ENCODE measurements at regions not wholly inside any gene's neighbourhood (a gene's known extent, or its start where the extent isn't known, plus 50 kb on each side); places are given as distances from the start of the nearest gene placed in this dataset.

DNA sequence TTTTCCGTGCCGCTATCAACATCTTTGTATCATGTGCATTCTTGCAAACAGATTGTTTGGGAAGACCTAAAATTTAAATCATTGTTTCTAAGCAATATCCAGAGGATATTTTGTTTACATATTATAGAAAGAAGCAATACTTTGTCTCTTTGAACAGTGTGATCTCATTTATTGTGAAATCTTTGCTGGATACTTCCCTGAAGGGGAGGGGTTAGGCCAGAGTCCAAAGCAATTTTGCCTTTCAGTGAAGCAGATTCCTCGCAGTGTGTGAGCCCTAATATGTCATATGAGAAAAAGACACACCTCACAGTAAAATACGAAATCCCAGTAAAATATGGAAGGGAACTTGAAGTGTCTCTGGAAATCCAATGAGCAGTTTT lies 158.7 kb upstream of the SLCO3A1 start:
- TF ChIP-seq, protein P1, sequence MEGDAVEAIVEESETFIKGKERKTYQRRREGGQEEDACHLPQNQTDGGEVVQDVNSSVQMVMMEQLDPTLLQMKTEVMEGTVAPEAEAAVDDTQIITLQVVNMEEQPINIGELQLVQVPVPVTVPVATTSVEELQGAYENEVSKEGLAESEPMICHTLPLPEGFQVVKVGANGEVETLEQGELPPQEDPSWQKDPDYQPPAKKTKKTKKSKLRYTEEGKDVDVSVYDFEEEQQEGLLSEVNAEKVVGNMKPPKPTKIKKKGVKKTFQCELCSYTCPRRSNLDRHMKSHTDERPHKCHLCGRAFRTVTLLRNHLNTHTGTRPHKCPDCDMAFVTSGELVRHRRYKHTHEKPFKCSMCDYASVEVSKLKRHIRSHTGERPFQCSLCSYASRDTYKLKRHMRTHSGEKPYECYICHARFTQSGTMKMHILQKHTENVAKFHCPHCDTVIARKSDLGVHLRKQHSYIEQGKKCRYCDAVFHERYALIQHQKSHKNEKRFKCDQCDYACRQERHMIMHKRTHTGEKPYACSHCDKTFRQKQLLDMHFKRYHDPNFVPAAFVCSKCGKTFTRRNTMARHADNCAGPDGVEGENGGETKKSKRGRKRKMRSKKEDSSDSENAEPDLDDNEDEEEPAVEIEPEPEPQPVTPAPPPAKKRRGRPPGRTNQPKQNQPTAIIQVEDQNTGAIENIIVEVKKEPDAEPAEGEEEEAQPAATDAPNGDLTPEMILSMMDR (IDR thresholded peaks at IDR 0.05; ENCODE audit: insufficient read depth, missing control alignments), result no peak
- no peak for DNase-seq (ENCODE audit: insufficient read length, low spot score)
- no peak for FAIRE-seq

DNA sequence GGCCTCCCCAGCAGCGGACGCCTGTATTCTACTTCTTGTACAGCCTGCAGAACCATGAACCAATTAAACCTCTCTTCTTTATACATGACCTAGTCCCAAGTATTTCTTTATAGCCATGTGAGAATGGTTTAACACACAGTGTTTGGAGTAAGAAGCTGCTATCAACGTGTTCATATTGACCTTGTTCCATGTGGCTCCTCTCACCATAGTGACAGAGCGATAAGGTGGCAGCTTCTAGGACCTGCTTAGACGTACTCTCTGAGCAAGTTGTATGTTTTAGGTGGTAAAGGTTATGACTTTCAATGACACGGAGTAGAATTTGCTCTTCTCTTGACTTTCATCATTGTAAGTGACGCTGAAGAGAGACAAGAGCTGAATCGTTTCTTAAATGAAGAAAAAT lies 157.7 kb upstream of the SLCO3A1 start:
- TF ChIP-seq, protein P1 (IDR thresholded peaks at IDR 0.05; ENCODE audit: insufficient read depth, missing control alignments), result no peak
- no peak for FAIRE-seq

DNA sequence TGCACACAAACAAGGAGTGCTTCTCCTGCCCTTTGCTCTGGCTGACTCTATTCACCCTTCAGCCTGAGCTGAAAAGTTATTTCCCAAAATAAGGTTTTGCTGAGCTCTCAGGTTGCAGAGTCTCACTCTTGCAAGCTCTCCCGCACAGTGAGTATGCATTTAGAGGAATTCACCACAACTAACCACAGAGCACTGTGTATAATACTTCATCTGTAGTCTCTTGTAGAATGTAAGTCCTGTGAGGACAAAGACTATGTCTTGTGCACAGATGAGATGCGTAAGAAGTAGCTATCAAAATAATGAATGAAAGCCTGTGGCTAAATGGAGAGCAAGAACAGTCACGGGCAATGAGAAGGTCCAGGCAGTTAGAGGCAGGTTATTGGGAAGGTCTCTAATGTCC lies 156.5 kb upstream of the SLCO3A1 start:
- TF ChIP-seq, protein P1 (IDR thresholded peaks at IDR 0.05; ENCODE audit: insufficient read depth, missing control alignments), result no peak
- FAIRE-seq, result no peak
- DNase-seq (ENCODE audit: insufficient read length, low spot score), result no peak

More for the DNA sequence above, 157.7 kb upstream of the SLCO3A1 start:
- DNase-seq (ENCODE audit: insufficient read length, low spot score), result no peak

DNA sequence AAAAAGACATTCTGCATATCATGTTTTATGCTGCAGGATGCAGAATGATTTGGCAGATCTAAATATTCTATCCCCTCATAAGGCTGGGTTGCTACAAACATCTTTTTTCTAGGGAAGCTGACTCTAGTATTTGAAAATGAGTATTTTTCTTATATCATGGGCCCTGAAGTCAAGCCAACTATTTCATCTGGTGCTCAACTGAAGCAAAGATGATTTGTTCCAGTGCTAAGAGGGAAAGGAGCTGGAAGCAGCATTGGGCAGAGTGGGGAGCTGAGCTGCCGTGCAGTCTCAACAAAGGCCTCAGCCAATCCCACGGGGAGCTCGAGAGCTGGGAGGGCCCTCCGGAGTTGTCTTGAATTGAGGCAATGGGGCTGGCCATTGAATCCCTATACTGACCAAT lies 155.3 kb upstream of the SLCO3A1 start:
- TF ChIP-seq, protein P1 (IDR thresholded peaks at IDR 0.05; ENCODE audit: insufficient read depth, missing control alignments), result no peak
- no peak for FAIRE-seq

DNA sequence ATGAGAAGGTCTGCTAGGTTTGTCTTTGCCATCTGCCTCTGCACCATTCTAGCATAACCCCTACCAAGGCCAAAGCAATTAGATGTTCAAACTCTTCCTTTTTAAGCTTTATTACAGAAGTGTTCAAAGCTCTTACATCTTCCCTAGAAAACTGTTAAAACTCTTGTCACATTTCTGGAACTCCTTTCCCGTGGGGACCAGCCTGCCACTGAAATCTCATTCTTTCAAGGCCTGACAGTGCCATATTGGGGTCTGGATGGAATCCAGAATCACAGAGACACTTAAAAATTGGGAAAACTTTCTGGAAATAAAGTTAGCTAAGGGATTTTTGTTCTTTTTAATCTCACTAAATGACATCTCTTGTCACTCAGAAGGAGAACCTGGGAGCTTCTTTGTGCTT lies 153.8 kb upstream of the SLCO3A1 start:
- DNase-seq (ENCODE audit: insufficient read length, low spot score) (no peak), FAIRE-seq (no peak)
- TF ChIP-seq, protein P1 (IDR thresholded peaks at IDR 0.05; ENCODE audit: insufficient read depth, missing control alignments), result no peak

More for the DNA sequence above, 155.3 kb upstream of the SLCO3A1 start:
- DNase-seq (ENCODE audit: insufficient read length, low spot score), result no peak

DNA sequence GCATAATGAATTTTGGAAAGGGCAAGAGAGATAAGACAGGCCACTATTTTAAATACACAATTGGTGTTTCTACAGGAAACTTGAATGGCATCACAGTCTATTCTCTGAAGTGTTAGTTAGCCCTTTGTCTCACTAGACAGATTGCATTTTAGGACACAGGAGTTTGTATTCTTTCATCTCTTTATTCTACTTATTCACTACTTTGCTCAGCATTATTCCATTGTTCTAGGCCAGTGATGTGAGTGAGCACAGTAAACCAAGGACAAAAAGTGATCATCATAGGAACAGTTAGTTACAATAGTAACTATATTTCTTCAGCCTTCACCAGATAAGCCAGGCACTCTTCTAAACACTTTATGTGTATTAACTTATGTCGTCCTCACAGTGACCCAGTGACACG lies 150.2 kb upstream of the SLCO3A1 start:
- FAIRE-seq, result no peak
- TF ChIP-seq, protein P1 (IDR thresholded peaks at IDR 0.05; ENCODE audit: insufficient read depth, missing control alignments), result no peak
- no peak for DNase-seq (ENCODE audit: insufficient read length, low spot score)

DNA sequence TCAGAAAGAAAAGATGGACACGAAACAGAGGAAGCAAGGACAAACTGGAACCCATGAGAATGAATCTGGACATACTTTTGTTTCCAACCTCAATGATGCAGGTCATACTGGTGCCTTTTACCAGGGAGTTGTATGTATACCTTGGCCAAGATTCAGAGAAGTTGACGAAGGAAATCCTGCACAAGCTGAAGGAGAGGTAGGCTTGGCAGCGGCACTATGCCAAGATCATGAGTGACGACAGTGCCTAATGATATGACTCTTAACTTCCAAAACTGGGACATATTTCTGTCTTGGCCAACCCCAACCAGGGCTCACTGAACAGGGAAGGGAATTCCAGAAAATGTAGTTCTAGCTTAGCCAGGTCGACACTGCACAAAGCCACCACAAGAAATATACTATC lies 149.2 kb upstream of the SLCO3A1 start:
- DNase-seq (ENCODE audit: insufficient read length, low spot score) (no peak), FAIRE-seq (no peak)
- TF ChIP-seq, protein P1 (IDR thresholded peaks at IDR 0.05; ENCODE audit: insufficient read depth, missing control alignments), result no peak

All from D721Med (cell line).